ENCODE measurements at regions not wholly inside any gene's neighbourhood (a gene's known extent, or its start where the extent isn't known, plus 50 kb on each side); places are given as distances from the start of the nearest gene placed in this dataset.

DNA sequence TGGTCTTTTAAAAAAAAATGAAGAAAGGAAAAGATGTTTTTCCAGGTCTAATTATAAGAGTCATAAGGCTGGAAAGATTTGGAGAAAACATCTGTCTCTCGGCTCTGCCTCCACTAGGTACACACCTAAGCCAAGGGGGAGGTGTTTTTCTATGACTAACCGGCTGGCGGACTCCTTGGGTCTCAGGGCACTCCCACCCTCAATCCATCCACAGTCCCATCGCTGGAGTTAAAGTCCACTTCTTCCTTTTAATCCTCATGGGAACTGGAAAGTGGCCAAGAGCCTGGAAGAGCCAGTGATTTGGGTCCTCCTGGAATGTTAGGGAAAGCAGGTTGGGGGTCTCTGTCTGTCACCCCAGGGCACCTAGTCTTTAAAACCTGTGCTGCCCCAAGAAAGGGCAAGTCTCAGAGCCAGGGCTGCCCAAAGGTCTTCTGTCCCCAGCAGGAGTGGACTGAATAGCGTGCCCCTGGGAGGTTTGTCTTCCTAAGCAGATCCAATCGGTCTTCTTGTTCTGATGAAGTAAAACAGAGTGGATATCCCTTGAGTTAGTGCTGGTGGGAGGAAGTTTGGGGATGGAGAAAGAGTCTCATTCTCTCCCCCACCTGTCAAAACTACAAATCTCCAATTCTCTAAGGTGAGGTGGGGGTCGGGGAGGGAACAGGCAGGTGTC, 66.4 kb downstream of the MCFD2 start:
- TF ChIP-seq POLR2A (IDR thresholded peaks at IDR 0.05) = peak in 1 of 2 donors; percentile 15
- TF ChIP-seq, protein P1, sequence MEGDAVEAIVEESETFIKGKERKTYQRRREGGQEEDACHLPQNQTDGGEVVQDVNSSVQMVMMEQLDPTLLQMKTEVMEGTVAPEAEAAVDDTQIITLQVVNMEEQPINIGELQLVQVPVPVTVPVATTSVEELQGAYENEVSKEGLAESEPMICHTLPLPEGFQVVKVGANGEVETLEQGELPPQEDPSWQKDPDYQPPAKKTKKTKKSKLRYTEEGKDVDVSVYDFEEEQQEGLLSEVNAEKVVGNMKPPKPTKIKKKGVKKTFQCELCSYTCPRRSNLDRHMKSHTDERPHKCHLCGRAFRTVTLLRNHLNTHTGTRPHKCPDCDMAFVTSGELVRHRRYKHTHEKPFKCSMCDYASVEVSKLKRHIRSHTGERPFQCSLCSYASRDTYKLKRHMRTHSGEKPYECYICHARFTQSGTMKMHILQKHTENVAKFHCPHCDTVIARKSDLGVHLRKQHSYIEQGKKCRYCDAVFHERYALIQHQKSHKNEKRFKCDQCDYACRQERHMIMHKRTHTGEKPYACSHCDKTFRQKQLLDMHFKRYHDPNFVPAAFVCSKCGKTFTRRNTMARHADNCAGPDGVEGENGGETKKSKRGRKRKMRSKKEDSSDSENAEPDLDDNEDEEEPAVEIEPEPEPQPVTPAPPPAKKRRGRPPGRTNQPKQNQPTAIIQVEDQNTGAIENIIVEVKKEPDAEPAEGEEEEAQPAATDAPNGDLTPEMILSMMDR (IDR thresholded peaks at IDR 0.05) = no peak

Data from Peyer's patch (tissue), 4 donors.